Right atrium auricular region (tissue), 2 donors: ENCODE measurements at regions not wholly inside any gene's neighbourhood (a gene's known extent, or its start where the extent isn't known, plus 50 kb on each side); places are given as distances from the start of the nearest gene placed in this dataset.

Experiments
- DNase-seq: peaks from one replicate; pipeline ENCODE4 v3.0.0-alpha.2; 2019; ENCODE audit warnings: low spot score
- H3K27ac ChIP-seq, 2 donors: fragments of 200-600 bp; sonication (generic); 1 replicate in 1 of 2; 2 replicates in 1 of 2; pipeline ENCODE4 v1.5.1; 2016 to 2019
- H3K27me3 ChIP-seq, 2 donors: fragments of 200-600 bp; sonication (generic); one replicate each; pipeline versions ENCODE4 v1.5.1 to v1.6.0; 2017 to 2019
- H3K36me3 ChIP-seq: fragments of 200-600 bp; sonication (generic); one replicate; pipeline ENCODE4 v1.5.1; 2016
- H3K4me1 ChIP-seq, 2 donors: fragments of 200-600 bp; sonication (generic); one replicate each; pipeline versions ENCODE4 v1.5.1 to v1.6.0; 2017 to 2019
- H3K4me3 ChIP-seq, 2 donors: fragments of 200-600 bp; sonication (generic); 1 replicate in 1 of 2; 2 replicates in 1 of 2; pipeline ENCODE4 v1.5.1; 2017 to 2019; ENCODE audit warnings: mild to moderate bottlenecking in 1 of 2, moderate library complexity in 1 of 2
- H3K9me3 ChIP-seq, 2 donors: fragments of 200-600 bp; sonication (generic); one replicate each; pipeline ENCODE4 v1.5.1; 2019
- TF ChIP-seq, protein P1 (sequence below), 2 donors: fragments of 200-600 bp; sonication (generic); IDR thresholded peaks; one replicate each; pipeline ENCODE4 v1.5.1; 2019; ENCODE audit warnings: antibody characterized with exemption in 2 of 2

DNA sequence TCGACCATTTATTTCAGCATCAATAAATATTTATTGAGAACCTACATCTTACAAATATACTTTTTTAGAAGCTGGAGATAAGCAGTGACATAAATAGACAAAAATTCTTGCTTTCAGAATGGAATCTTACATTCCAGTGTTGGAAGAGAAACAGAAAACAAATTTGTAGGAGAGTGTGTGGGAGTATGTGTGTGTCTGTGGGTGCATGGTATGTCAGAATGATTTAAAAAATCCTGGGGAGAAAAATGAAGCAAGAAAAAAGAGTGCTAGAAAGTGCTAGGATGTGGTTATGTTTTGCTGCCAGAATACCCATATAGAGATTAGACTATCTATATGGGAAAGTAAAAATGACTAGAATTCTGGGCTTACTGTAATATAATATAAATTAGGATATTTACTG lies 561.7 kb upstream of the SGO1 start:
- TF ChIP-seq, protein P1, sequence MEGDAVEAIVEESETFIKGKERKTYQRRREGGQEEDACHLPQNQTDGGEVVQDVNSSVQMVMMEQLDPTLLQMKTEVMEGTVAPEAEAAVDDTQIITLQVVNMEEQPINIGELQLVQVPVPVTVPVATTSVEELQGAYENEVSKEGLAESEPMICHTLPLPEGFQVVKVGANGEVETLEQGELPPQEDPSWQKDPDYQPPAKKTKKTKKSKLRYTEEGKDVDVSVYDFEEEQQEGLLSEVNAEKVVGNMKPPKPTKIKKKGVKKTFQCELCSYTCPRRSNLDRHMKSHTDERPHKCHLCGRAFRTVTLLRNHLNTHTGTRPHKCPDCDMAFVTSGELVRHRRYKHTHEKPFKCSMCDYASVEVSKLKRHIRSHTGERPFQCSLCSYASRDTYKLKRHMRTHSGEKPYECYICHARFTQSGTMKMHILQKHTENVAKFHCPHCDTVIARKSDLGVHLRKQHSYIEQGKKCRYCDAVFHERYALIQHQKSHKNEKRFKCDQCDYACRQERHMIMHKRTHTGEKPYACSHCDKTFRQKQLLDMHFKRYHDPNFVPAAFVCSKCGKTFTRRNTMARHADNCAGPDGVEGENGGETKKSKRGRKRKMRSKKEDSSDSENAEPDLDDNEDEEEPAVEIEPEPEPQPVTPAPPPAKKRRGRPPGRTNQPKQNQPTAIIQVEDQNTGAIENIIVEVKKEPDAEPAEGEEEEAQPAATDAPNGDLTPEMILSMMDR (IDR thresholded peaks at IDR 0.05) = no peak
- Histone ChIP-seq H3K4me3 (no peak overlapping the region), H3K27ac (no peak overlapping the region), H3K4me1 (no peaks in the 10 kb centered on the region), H3K9me3 (no peaks in the 10 kb centered on the region), H3K27me3 (no peaks in the 10 kb centered on the region), H3K36me3 (no peaks in the 10 kb centered on the region)
- no peak for DNase-seq

- Histone ChIP-seq H3K27ac (no peak overlapping the region), H3K9me3 (no peaks in the 10 kb centered on the region), H3K36me3 (no peaks in the 10 kb centered on the region), H3K27me3 (no peaks in the 10 kb centered on the region), H3K4me1 (no peaks in the 10 kb centered on the region), H3K4me3 (no peak overlapping the region)
- TF ChIP-seq, protein P1 (IDR thresholded peaks at IDR 0.05) = no peak
- DNase-seq = no peak
Measured at GRCh38 chr3:20743553-20744321, 557.7 kb upstream of the SGO1 start.

GRCh38 chr3:20742903-20743552 lies 557.0 kb upstream of the SGO1 start:
- Histone ChIP-seq H3K36me3 (no peaks in the 10 kb centered on the region), H3K4me3 (no peak overlapping the region), H3K27me3 (no peaks in the 10 kb centered on the region), H3K9me3 (no peaks in the 10 kb centered on the region), H3K27ac (no peak overlapping the region), H3K4me1 (no peaks in the 10 kb centered on the region)
- TF ChIP-seq, protein P1 (IDR thresholded peaks at IDR 0.05) = no peak
- no peak for DNase-seq

DNA sequence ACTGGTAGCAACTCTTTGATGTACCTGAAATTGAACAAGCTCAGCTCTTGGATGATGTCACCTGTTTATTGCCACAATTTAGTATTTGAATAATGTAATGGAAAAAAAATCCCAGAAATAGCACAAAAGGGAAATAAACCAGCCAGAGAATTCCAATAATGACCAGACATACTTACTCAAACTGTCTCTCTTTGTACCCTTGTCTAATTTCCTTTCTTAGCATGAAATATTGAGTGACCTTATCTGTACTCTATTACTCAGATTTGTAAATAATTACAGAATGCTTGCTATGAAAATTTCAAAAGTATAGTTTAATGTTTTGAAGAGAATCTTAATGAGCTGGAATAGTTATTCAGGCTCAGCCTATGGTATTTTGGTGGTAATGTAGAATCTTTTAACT lies 555.4 kb upstream of the SGO1 start:
- TF ChIP-seq, protein P1 (IDR thresholded peaks at IDR 0.05) = no peak
- H3K36me3 ChIP-seq = no peaks in the 10 kb centered on the region
- DNase-seq = no peak
- H3K9me3 ChIP-seq = no peaks in the 10 kb centered on the region
- H3K27me3 ChIP-seq = no peaks in the 10 kb centered on the region
- H3K4me1 ChIP-seq = no peaks in the 10 kb centered on the region
- no peak overlapping the region for H3K4me3 ChIP-seq
- H3K27ac ChIP-seq = no peak overlapping the region

- H3K4me1 ChIP-seq = no peaks in the 10 kb centered on the region
- TF ChIP-seq, protein P1 (IDR thresholded peaks at IDR 0.05) = peak in 1 of 2 donors; percentile 49
- H3K27me3 ChIP-seq = no peaks in the 10 kb centered on the region
- H3K4me3 ChIP-seq = no peak overlapping the region
- no peaks in the 10 kb centered on the region for H3K36me3 ChIP-seq
- DNase-seq = no peak
- no peaks in the 10 kb centered on the region for H3K9me3 ChIP-seq
- H3K27ac ChIP-seq = no peak overlapping the region
Measured at GRCh38 chr3:20739814-20740213, 553.8 kb upstream of the SGO1 start.
